SK-N-MC (cell line): ENCODE measurements at regions not wholly inside any gene's neighbourhood (a gene's known extent, or its start where the extent isn't known, plus 50 kb on each side); places are given as distances from the start of the nearest gene placed in this dataset.

Experiments
- EZH2 ChIP-seq: fragments of 200-600 bp; sonication (generic); IDR thresholded peaks from one replicate; pipeline ENCODE4 v1.6.1; 2017; ENCODE audit warnings: antibody characterized with exemption
- POLR2AphosphoS5 ChIP-seq: IDR thresholded peaks from 2 replicates; pipeline ENCODE4 v1.6.1; 2012; ENCODE audit warnings: mild to moderate bottlenecking, low read depth, low read length, borderline replicate concordance

GRCh38 chr5:109594217-109594616, 95.5 kb upstream of the MAN2A1 start:
- no peak for TF ChIP-seq EZH2
- TF ChIP-seq POLR2AphosphoS5 = no peak
